NCI-H1694 (cell line): ENCODE measurements at regions not wholly inside any gene's neighbourhood (a gene's known extent, or its start where the extent isn't known, plus 50 kb on each side); places are given as distances from the start of the nearest gene placed in this dataset.
"Not testable (repeated sequence)": the region's sequence is repeated elsewhere in the genome, so short reads cannot be mapped to it uniquely, and the experiment has no call there.

Experiments
- DNase-seq: peaks from one replicate; lab custom pipeline; 2025; lab: John Stamatoyannopoulos, UW

GRCh38 chr4:79175716-79176115 lies 150.1 kb downstream of the NAA11 start:
- DNase-seq, result no peak

- DNase-seq, result no peak
Measured at GRCh38 chr4:79174490-79175252, 151.2 kb downstream of the NAA11 start.

GRCh38 chr4:79173186-79173585 lies 152.7 kb downstream of the NAA11 start:
- DNase-seq, result no peak

- DNase-seq, result no peak
Measured at GRCh38 chr4:79170077-79170476, 155.8 kb downstream of the NAA11 start.

- peak; percentile 97 for DNase-seq
Measured at GRCh38 chr4:79164907-79165610, 160.8 kb downstream of the NAA11 start.

GRCh38 chr4:79163981-79164490 lies 161.8 kb downstream of the NAA11 start:
- DNase-seq, result peak; percentile 11

- no peak for DNase-seq
Measured at GRCh38 chr4:79160962-79161361, 164.9 kb downstream of the NAA11 start.

- not testable (repeated sequence) for DNase-seq
Measured at GRCh38 chr4:79158705-79159104, 167.2 kb downstream of the NAA11 start.

GRCh38 chr4:79155336-79155735 lies 170.5 kb downstream of the NAA11 start:
- no peak for DNase-seq

- DNase-seq, result no peak
Measured at GRCh38 chr4:79150820-79151416, 174.9 kb downstream of the NAA11 start.

GRCh38 chr4:79148369-79148768 lies 177.5 kb downstream of the NAA11 start:
- DNase-seq, result no peak

GRCh38 chr4:79147251-79147650 lies 178.6 kb downstream of the NAA11 start:
- DNase-seq, result no peak

GRCh38 chr4:79141530-79141929 lies 184.3 kb downstream of the NAA11 start:
- DNase-seq, result no peak

- no peak for DNase-seq
Measured at GRCh38 chr4:79134767-79135166, 191.1 kb downstream of the NAA11 start.

GRCh38 chr4:79132826-79133225 lies 193.0 kb downstream of the NAA11 start:
- DNase-seq, result no peak

GRCh38 chr4:79121875-79122358 lies 182.7 kb upstream of the PAQR3 start:
- DNase-seq, result no peak

GRCh38 chr4:79121223-79121622 lies 182.0 kb upstream of the PAQR3 start:
- no peak for DNase-seq

GRCh38 chr4:79117051-79117450 lies 177.8 kb upstream of the PAQR3 start:
- not testable (repeated sequence) for DNase-seq

- DNase-seq, result no peak
Measured at GRCh38 chr4:79107014-79107413, 167.8 kb upstream of the PAQR3 start.

- DNase-seq, result no peak
Measured at GRCh38 chr4:79088946-79089691, 149.9 kb upstream of the PAQR3 start.

GRCh38 chr4:79087071-79087470 lies 147.8 kb upstream of the PAQR3 start:
- no peak for DNase-seq

GRCh38 chr4:79083406-79084010 lies 144.3 kb upstream of the PAQR3 start:
- no peak for DNase-seq
